ENCODE measurements at regions not wholly inside any gene's neighbourhood (a gene's known extent, or its start where the extent isn't known, plus 50 kb on each side); places are given as distances from the start of the nearest gene placed in this dataset.

GRCh38 chr9:78131969-78132700, 100.5 kb upstream of the GNAQ start:
- H3K9me3 ChIP-seq (ENCODE audit: control insufficient read depth, insufficient read depth, low read length), result no peaks in the 10 kb centered on the region
- ChIA-PET CTCF (interaction anchor here (2.9 to 4.2 kb wide), 2 partner anchors 11 to 675 kb away, joined by 8 to 21 read pairs; no protein-coding TSS in a partner anchor), POLR2A (no interaction called here)
- no peak overlapping the region for H3K27ac ChIP-seq (ENCODE audit: low read depth, low read length)
- peaks cover 1% of the 10 kb centered on the region for H3K27me3 ChIP-seq (ENCODE audit: control insufficient read depth, insufficient read depth, low read length)
- TF ChIP-seq, protein P1, sequence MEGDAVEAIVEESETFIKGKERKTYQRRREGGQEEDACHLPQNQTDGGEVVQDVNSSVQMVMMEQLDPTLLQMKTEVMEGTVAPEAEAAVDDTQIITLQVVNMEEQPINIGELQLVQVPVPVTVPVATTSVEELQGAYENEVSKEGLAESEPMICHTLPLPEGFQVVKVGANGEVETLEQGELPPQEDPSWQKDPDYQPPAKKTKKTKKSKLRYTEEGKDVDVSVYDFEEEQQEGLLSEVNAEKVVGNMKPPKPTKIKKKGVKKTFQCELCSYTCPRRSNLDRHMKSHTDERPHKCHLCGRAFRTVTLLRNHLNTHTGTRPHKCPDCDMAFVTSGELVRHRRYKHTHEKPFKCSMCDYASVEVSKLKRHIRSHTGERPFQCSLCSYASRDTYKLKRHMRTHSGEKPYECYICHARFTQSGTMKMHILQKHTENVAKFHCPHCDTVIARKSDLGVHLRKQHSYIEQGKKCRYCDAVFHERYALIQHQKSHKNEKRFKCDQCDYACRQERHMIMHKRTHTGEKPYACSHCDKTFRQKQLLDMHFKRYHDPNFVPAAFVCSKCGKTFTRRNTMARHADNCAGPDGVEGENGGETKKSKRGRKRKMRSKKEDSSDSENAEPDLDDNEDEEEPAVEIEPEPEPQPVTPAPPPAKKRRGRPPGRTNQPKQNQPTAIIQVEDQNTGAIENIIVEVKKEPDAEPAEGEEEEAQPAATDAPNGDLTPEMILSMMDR (IDR thresholded peaks at IDR 0.05; ENCODE audit: low read depth, low read length), result no peak
- peak overlapping the region; percentile 24 for H3K4me3 ChIP-seq (ENCODE audit: low read depth, low read length)
- DNase-seq (ENCODE audit: low read depth, low spot score), result no peak

GRCh38 chr9:78130853-78131252, 99.2 kb upstream of the GNAQ start:
- H3K9me3 ChIP-seq (ENCODE audit: control insufficient read depth, insufficient read depth, low read length), result no peaks in the 10 kb centered on the region
- H3K4me3 ChIP-seq (ENCODE audit: low read depth, low read length), result no peak overlapping the region
- no peak overlapping the region for H3K27ac ChIP-seq (ENCODE audit: low read depth, low read length)
- peaks cover 2% of the 10 kb centered on the region for H3K27me3 ChIP-seq (ENCODE audit: control insufficient read depth, insufficient read depth, low read length)
- no peak for DNase-seq (ENCODE audit: low read depth, low spot score)
- POLR2A ChIA-PET, result no interaction called here
- TF ChIP-seq, protein P1 (IDR thresholded peaks at IDR 0.05; ENCODE audit: low read depth, low read length), result no peak
- CTCF ChIA-PET, result interaction anchor here (2.9 to 4.2 kb wide), 2 partner anchors 9 to 674 kb away, joined by 8 to 21 read pairs; no protein-coding TSS in a partner anchor

- Histone ChIP-seq H3K27me3 (ENCODE audit: control insufficient read depth, insufficient read depth, low read length) (peaks cover 2% of the 10 kb centered on the region), H3K27ac (ENCODE audit: low read depth, low read length) (no peak overlapping the region), H3K9me3 (ENCODE audit: control insufficient read depth, insufficient read depth, low read length) (no peaks in the 10 kb centered on the region), H3K4me3 (ENCODE audit: low read depth, low read length) (no peak overlapping the region)
- DNase-seq (ENCODE audit: low read depth, low spot score), result no peak
- POLR2A ChIA-PET, result no interaction called here
- CTCF ChIA-PET, result interaction anchor here (1.2 to 4.2 kb wide), 3 partner anchors 9 to 673 kb away, joined by 3 to 21 read pairs (median 8); no protein-coding TSS in a partner anchor
- TF ChIP-seq, protein P1 (IDR thresholded peaks at IDR 0.05; ENCODE audit: low read depth, low read length), result peak; percentile 13; the same call in 1 of the 2 replicates
Observed at GRCh38 chr9:78130004-78130403, 98.4 kb upstream of the GNAQ start.

DNA sequence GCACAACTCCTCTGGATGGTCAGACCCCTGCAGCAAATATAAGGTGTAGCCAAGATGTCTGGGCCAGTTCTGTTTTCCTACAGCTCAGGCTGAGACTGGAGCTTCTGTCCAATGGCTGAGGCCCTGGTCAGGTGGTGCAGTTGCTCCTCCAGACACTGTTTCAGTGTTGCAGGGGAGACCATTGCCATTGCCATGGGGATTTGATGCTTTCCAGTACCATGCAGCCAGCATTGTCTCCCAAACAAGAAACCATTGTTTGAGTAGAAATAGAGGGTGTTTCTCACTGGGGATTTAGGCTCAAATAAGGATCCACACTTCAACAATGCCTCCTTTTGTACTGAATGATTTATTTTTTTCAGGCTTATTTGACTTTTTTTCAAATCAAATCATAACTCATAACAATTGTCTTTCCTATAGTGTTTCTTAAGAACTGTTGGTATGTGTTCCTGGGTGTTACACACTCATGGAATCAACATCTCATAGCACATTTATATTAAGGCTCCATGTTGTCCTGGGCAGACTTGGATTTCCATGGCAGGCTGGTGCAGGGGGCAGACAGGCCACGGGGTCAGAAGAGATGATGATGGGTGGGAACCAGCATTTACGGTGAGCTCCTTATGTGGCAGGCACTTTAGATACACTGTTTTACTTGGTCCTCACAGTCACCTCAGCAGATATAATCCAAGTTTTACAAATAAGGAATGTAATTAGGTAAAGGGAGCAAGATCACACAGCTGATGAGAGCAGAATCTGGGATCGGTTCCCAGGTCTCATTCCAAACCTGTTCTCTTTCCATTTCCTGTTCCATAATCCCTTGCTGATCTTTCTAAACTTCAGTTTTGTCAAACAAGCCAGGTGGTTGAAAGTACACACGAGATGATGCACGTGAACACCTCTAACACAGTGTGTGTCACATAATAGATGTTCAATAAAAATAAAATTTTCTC, 95.9 kb upstream of the GNAQ start:
- Histone ChIP-seq H3K9me3 (ENCODE audit: control insufficient read depth, insufficient read depth, low read length) (no peaks in the 10 kb centered on the region), H3K27me3 (ENCODE audit: control insufficient read depth, insufficient read depth, low read length) (peaks cover 2% of the 10 kb centered on the region), H3K4me3 (ENCODE audit: low read depth, low read length) (no peak overlapping the region), H3K27ac (ENCODE audit: low read depth, low read length) (no peak overlapping the region)
- DNase-seq (ENCODE audit: low read depth, low spot score), result no peak
- POLR2A ChIA-PET, result no interaction called here
- TF ChIP-seq, protein P1 (IDR thresholded peaks at IDR 0.05; ENCODE audit: low read depth, low read length), result no peak
- CTCF ChIA-PET, result interaction anchor here (1.5 kb wide), 1 partner anchor 671 kb away, joined by 5 read pairs; no protein-coding TSS in a partner anchor

Measured in AG04450 (cell line).